ENCODE measurements at regions not wholly inside any gene's neighbourhood (a gene's known extent, or its start where the extent isn't known, plus 50 kb on each side); places are given as distances from the start of the nearest gene placed in this dataset.
"Not testable (repeated sequence)": the region's sequence is repeated elsewhere in the genome, so short reads cannot be mapped to it uniquely, and the experiment has no call there.

- H3K4me3 ChIP-seq (ENCODE audit: low read depth, low read length) = no peak overlapping the region
- no peak for TF ChIP-seq CTCF (IDR thresholded peaks at IDR 0.05; ENCODE audit: low read depth, low read length)
Observed at GRCh38 chr4:29372971-29373370, 1347.2 kb upstream of the PCDH7 start.

- no peak for TF ChIP-seq CTCF (IDR thresholded peaks at IDR 0.05; ENCODE audit: low read depth, low read length)
Observed at GRCh38 chr4:29375716-29376115, 1344.5 kb upstream of the PCDH7 start.

GRCh38 chr4:29378237-29378636, 1341.9 kb upstream of the PCDH7 start:
- H3K4me3 ChIP-seq (ENCODE audit: low read depth, low read length) = not testable (repeated sequence)

More at GRCh38 chr4:29375716-29376115, 1344.5 kb upstream of the PCDH7 start:
- H3K4me3 ChIP-seq (ENCODE audit: low read depth, low read length) = no peak overlapping the region

DNA sequence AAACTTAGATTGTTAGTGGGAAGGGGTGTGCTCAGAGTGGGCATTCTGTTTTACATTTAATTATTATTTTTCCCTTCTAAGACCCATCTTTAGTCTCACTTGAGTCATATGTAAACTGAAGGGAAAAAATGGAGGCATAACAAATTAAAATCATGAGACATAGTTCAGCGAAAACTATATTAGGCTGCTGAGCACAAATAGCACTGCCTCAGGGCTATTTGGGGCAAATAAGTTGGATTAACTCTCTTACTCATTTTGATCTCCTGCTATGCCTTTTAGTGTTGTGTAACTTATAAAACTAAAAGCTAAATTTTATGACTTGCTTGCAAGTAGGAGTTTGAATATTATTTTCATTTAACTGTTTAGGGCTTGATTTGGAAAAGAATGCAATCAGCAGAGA, 1329.2 kb upstream of the PCDH7 start:
- no peak for TF ChIP-seq CTCF (IDR thresholded peaks at IDR 0.05; ENCODE audit: low read depth, low read length)
- H3K4me3 ChIP-seq (ENCODE audit: low read depth, low read length) = no peak overlapping the region

- no peak for TF ChIP-seq CTCF (IDR thresholded peaks at IDR 0.05; ENCODE audit: low read depth, low read length)
- H3K4me3 ChIP-seq (ENCODE audit: low read depth, low read length) = no peak overlapping the region
Observed at GRCh38 chr4:29405116-29405515, 1315.1 kb upstream of the PCDH7 start.

GRCh38 chr4:29415771-29416170, 1304.4 kb upstream of the PCDH7 start:
- H3K4me3 ChIP-seq (ENCODE audit: low read depth, low read length) = no peak overlapping the region
- no peak for TF ChIP-seq CTCF (IDR thresholded peaks at IDR 0.05; ENCODE audit: low read depth, low read length)

GRCh38 chr4:29423836-29424721, 1296.1 kb upstream of the PCDH7 start:
- no peak for TF ChIP-seq CTCF (IDR thresholded peaks at IDR 0.05; ENCODE audit: low read depth, low read length)
- no peak overlapping the region for H3K4me3 ChIP-seq (ENCODE audit: low read depth, low read length)

Measured in WI38 (cell line).